Stimulated activated naive CD8-positive, alpha-beta T cell treated with anti-CD3 and anti-CD28 coated beads, Interleukin-15, amount 100 ng/mL, for 72 hours (primary cell): ENCODE measurements at regions not wholly inside any gene's neighbourhood (a gene's known extent, or its start where the extent isn't known, plus 50 kb on each side); places are given as distances from the start of the nearest gene placed in this dataset.
A peak's percentile ranks its signal among the peaks of the same experiment; 100 is the strongest.

Source experiments
- ATAC-seq: fragments of 150-1000 bp; cut with Tn5 transposase; 2 replicates; pipeline ENCODE4 v1.10.0; 2021; ENCODE audit warnings: mild to moderate bottlenecking, moderate library complexity
- DNase-seq, 2 donors: peaks; one replicate each; pipeline ENCODE4 v3.0.0; 2021 to 2022
- H3K27ac Mint-ChIP-seq, 2 donors: one replicate each; pipeline ENCODE4 v1.8.0; 2022; ENCODE audit warnings: mild to moderate bottlenecking in 2 of 2, mixed read lengths in 2 of 2, moderate library complexity in 2 of 2
- H3K27me3 Mint-ChIP-seq: one replicate; pipeline ENCODE4 v1.8.0; 2022; ENCODE audit warnings: mixed read lengths
- H3K4me1 Mint-ChIP-seq: one replicate; pipeline ENCODE4 v1.8.0; 2022; ENCODE audit warnings: mild to moderate bottlenecking, mixed read lengths
- H3K4me3 Mint-ChIP-seq, 2 donors: one replicate each; pipeline ENCODE4 v1.8.0; 2022; ENCODE audit warnings: mild to moderate bottlenecking in 2 of 2, mixed read lengths in 2 of 2, moderate library complexity in 1 of 2
- H3K9me3 Mint-ChIP-seq, 2 donors: one replicate each; pipeline ENCODE4 v1.8.0; 2022; ENCODE audit warnings: mixed read lengths in 2 of 2

DNA sequence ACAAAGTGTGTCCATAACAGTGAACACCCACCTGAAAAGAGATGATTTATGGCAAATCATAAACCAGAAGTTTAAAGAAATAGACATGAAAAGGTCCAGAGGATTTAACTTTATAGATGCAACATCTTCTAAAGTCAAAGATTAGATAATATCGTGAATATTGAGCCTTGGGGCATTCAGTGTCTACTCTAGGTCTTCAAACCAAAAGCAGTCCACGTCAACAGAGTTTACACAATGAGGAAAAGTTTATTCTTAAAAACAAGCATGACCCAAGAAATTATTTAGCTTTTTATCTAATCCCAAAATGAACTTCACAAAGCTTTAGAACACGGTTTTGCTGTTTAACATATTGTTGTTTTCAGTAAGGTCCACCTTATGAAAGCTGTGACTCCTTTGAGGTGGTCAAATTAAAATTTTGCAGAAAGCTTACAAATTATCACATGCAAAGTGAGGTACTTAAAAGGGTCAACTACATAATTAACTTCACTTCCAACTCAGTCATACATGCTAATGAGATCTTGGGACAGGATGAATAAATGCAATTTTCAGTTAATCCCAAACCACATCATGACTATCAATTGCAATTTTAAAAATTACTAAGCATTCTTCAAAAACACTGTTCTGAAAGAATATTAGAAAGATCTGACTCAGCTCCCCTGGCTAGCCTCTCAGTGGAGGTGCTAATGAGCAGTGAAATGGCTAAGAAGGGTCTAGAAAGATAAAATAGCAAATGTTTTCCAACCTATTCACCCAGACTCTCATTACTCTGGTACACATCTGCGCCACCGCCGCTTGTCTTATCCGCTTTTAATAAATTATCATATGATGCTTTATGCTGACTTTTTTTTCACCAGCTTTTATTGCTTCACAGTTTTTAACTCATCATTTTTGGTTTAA, 92.4 kb upstream of the WDR17 start:
- no peaks in the 10 kb centered on the region for H3K27me3 Mint-ChIP-seq
- H3K27ac Mint-ChIP-seq, result no peak overlapping the region
- ATAC-seq (no peak), DNase-seq (no peak)
- peaks cover 0 to 5% of the 10 kb centered on the region in 2 donors for H3K9me3 Mint-ChIP-seq
- no peaks in the 10 kb centered on the region for H3K4me1 Mint-ChIP-seq
- H3K4me3 Mint-ChIP-seq, result no peak overlapping the region

- ATAC-seq (no peak), DNase-seq (no peak)
- H3K27ac Mint-ChIP-seq, result no peak overlapping the region
- H3K4me1 Mint-ChIP-seq, result no peaks in the 10 kb centered on the region
- no peaks in the 10 kb centered on the region for H3K27me3 Mint-ChIP-seq
- H3K4me3 Mint-ChIP-seq, result no peak overlapping the region
- no peaks in the 10 kb centered on the region for H3K9me3 Mint-ChIP-seq
Measured at GRCh38 chr4:175983636-175984035, 82.0 kb upstream of the WDR17 start.

DNA sequence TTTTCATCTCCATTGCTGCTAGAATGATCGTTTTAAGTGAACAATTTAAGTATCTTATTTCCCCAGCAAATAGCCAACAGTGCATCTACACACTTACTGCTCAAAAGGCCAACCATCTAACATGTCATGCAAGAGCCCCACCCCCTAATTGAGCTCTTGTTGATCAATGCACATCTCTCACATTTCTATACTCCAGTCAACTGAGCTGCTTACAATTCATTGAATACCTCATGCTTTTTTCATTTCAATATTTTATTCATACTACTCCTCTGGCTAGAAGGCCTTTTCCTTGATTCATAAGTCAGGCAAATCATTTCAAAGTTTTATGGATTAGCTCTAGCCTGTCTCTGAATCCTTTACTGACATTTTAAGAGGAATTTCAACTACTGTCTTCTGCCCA, 79.0 kb upstream of the WDR17 start:
- H3K27ac Mint-ChIP-seq, result no peak overlapping the region
- DNase-seq (no peak), ATAC-seq (no peak)
- no peaks in the 10 kb centered on the region for H3K4me1 Mint-ChIP-seq
- no peaks in the 10 kb centered on the region for H3K27me3 Mint-ChIP-seq
- no peak overlapping the region for H3K4me3 Mint-ChIP-seq
- no peaks in the 10 kb centered on the region for H3K9me3 Mint-ChIP-seq

GRCh38 chr4:175988511-175988910, 77.1 kb upstream of the WDR17 start:
- no peaks in the 10 kb centered on the region for H3K27me3 Mint-ChIP-seq
- DNase-seq (no peak), ATAC-seq (no peak)
- no peaks in the 10 kb centered on the region for H3K9me3 Mint-ChIP-seq
- H3K4me1 Mint-ChIP-seq, result no peaks in the 10 kb centered on the region
- H3K4me3 Mint-ChIP-seq, result no peak overlapping the region
- H3K27ac Mint-ChIP-seq, result no peak overlapping the region

GRCh38 chr4:175996206-175996605, 69.4 kb upstream of the WDR17 start:
- Mint-ChIP-seq H3K9me3 (no peaks in the 10 kb centered on the region), H3K4me1 (no peaks in the 10 kb centered on the region), H3K27me3 (peaks cover 37% of the 10 kb centered on the region), H3K27ac (no peak overlapping the region), H3K4me3 (no peak overlapping the region)
- ATAC-seq, result no peak
- no peak for DNase-seq

DNA sequence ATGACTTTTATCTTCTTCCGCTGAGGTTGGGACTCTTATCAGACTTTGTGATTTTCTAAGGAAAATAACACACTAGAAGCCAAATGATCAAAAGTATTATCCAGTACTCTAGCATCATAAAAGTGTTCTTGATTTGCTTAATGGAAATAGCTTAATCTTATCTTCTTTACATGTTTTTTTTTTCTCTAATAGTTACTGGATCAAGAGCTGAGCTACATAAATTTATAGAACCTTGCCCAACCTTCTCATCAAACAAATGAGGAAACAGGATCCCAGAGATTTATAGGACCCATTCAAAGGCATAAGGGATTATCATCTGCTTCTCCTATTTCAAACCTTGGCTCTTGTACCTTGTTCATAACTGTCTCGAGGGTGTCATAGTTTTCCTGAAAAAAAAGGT, 68.3 kb upstream of the WDR17 start:
- Mint-ChIP-seq H3K9me3 (no peaks in the 10 kb centered on the region), H3K27me3 (peaks cover 48% of the 10 kb centered on the region), H3K4me1 (peaks cover 4% of the 10 kb centered on the region), H3K4me3 (no peak overlapping the region), H3K27ac (no peak overlapping the region)
- no peak for ATAC-seq
- DNase-seq, result no peak

GRCh38 chr4:175998782-175999181, 66.9 kb upstream of the WDR17 start:
- DNase-seq (no peak), ATAC-seq (no peak)
- H3K4me3 Mint-ChIP-seq, result no peak overlapping the region
- peaks cover 9% of the 10 kb centered on the region for H3K4me1 Mint-ChIP-seq
- no peaks in the 10 kb centered on the region for H3K9me3 Mint-ChIP-seq
- H3K27ac Mint-ChIP-seq, result no peak overlapping the region
- H3K27me3 Mint-ChIP-seq, result peaks cover 62% of the 10 kb centered on the region

- H3K27ac Mint-ChIP-seq, result no peak overlapping the region
- no peaks in the 10 kb centered on the region for H3K9me3 Mint-ChIP-seq
- no peak overlapping the region for H3K4me3 Mint-ChIP-seq
- DNase-seq (no peak), ATAC-seq (no peak)
- peaks cover 9% of the 10 kb centered on the region for H3K4me1 Mint-ChIP-seq
- H3K27me3 Mint-ChIP-seq, result peaks cover 62% of the 10 kb centered on the region
Measured at GRCh38 chr4:175999944-176000343, 65.7 kb upstream of the WDR17 start.

DNA sequence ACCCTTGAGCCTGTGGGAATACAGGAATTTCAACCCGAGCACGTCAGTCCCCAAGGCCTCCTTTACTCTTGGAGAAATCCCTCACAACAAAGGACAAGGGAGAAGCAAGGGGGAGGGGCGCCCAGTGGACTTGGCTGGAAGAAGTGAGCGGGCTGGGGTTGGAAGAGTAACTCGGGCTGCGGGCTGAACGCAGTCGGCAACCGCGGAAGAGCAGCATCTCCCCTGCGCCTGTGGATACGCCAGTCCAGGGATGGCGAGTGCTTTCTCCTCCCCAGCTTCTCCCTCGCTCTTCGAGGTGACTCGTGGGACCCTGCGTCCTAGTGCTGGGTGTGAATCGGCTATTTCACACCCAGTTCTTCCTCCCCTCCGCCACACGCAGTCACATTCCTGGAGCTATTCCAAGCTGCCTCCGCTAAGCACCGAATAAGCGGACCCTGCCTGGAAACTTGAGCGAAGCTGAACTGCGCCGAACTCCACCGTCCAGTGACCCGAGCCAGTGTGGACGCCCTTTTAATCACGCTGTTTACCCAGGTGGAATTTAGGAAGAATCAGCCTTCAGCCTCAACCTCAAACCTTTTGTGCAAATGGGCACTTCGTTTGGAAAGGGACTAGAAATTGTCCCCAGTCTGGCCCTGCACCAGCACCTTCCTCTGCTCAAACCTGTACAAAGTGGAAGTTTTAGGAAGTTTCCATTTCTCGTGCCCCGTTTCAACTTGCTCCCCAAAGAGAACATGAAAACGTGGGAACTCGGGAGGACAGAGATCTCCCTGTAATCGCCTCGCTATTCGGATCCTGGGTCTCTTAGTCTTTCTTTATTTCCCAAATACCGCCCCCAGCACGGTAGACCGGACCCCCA, 64.3 kb upstream of the WDR17 start:
- H3K4me3 Mint-ChIP-seq, result peak overlapping the region in 1 of 2 donors; percentile 75
- no peak overlapping the region for H3K27ac Mint-ChIP-seq
- DNase-seq, result no peak
- no peaks in the 10 kb centered on the region for H3K9me3 Mint-ChIP-seq
- peaks cover 9% of the 10 kb centered on the region for H3K4me1 Mint-ChIP-seq
- peak; percentile 20 for ATAC-seq
- H3K27me3 Mint-ChIP-seq, result peaks cover 62% of the 10 kb centered on the region

GRCh38 chr4:176002007-176002613, 63.5 kb upstream of the WDR17 start:
- Mint-ChIP-seq H3K4me1 (peaks cover 9% of the 10 kb centered on the region), H3K27me3 (peaks cover 62% of the 10 kb centered on the region), H3K27ac (no peak overlapping the region), H3K4me3 (peak overlapping the region; percentile 74 to 75), H3K9me3 (no peaks in the 10 kb centered on the region)
- DNase-seq (no peak), ATAC-seq (peak; percentile 60)

- Mint-ChIP-seq H3K4me1 (peaks cover 9% of the 10 kb centered on the region), H3K4me3 (no peak overlapping the region), H3K27me3 (peaks cover 30% of the 10 kb centered on the region), H3K27ac (no peak overlapping the region), H3K9me3 (no peaks in the 10 kb centered on the region)
- DNase-seq (no peak), ATAC-seq (no peak)
Measured at GRCh38 chr4:176005766-176006165, 59.9 kb upstream of the WDR17 start.

DNA sequence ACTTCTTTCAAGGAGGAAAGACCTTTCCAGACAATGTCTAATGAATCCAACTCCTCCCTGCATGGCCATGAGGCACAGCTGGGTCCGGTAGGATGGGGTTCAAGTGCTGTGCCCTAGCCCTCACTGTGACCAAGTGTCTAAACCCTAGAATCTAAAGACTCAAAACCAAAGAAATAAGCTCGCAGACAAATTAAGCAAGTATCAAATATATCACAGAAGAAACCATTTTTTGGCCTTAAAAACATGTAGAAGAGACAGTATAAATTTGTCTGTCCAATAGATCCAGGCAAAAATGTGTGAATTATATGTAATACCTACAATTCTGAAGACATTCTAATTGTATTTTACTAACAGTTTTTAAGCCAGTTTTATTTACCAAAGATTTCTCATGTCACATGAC, 56.4 kb upstream of the WDR17 start:
- Mint-ChIP-seq H3K4me3 (no peak overlapping the region), H3K4me1 (no peaks in the 10 kb centered on the region), H3K27ac (no peak overlapping the region), H3K27me3 (no peaks in the 10 kb centered on the region), H3K9me3 (no peaks in the 10 kb centered on the region)
- no peak for DNase-seq
- no peak for ATAC-seq

- H3K9me3 Mint-ChIP-seq, result no peaks in the 10 kb centered on the region
- no peak overlapping the region for H3K4me3 Mint-ChIP-seq
- no peaks in the 10 kb centered on the region for H3K27me3 Mint-ChIP-seq
- H3K4me1 Mint-ChIP-seq, result no peaks in the 10 kb centered on the region
- DNase-seq (no peak), ATAC-seq (no peak)
- no peak overlapping the region for H3K27ac Mint-ChIP-seq
Measured at GRCh38 chr4:176011529-176011928, 54.1 kb upstream of the WDR17 start.

- H3K4me3 Mint-ChIP-seq, result no peak overlapping the region
- no peak for ATAC-seq
- no peaks in the 10 kb centered on the region for H3K4me1 Mint-ChIP-seq
- H3K9me3 Mint-ChIP-seq, result no peaks in the 10 kb centered on the region
- H3K27ac Mint-ChIP-seq, result no peak overlapping the region
- no peaks in the 10 kb centered on the region for H3K27me3 Mint-ChIP-seq
- DNase-seq, result no peak
Measured at GRCh38 chr4:176013476-176014247, 52.0 kb upstream of the WDR17 start.

- ATAC-seq, result no peak
- H3K27ac Mint-ChIP-seq, result no peak overlapping the region
- DNase-seq, result no peak
- H3K9me3 Mint-ChIP-seq, result no peaks in the 10 kb centered on the region
- H3K4me1 Mint-ChIP-seq, result no peaks in the 10 kb centered on the region
- H3K4me3 Mint-ChIP-seq, result no peak overlapping the region
- H3K27me3 Mint-ChIP-seq, result no peaks in the 10 kb centered on the region
Measured at GRCh38 chr4:176014583-176015108, 51.0 kb upstream of the WDR17 start.
